Activated naive CD8-positive, alpha-beta T cell (primary cell): ENCODE measurements at regions not wholly inside any gene's neighbourhood (a gene's known extent, or its start where the extent isn't known, plus 50 kb on each side); places are given as distances from the start of the nearest gene placed in this dataset.

Source experiments
- H3K27ac Mint-ChIP-seq: one replicate; pipeline ENCODE4 v1.8.0; 2021; ENCODE audit warnings: mixed read lengths
- H3K27me3 Mint-ChIP-seq: one replicate; pipeline ENCODE4 v1.8.0; 2021; ENCODE audit warnings: mixed read lengths
- H3K36me3 Mint-ChIP-seq: one replicate; pipeline ENCODE4 v1.8.0; 2021; ENCODE audit warnings: mixed read lengths
- H3K4me1 Mint-ChIP-seq: one replicate; pipeline ENCODE4 v1.8.0; 2021; ENCODE audit warnings: low read depth, mixed read lengths
- H3K4me3 Mint-ChIP-seq: one replicate; pipeline ENCODE4 v1.8.0; 2021; ENCODE audit warnings: mild to moderate bottlenecking, mixed read lengths
- H3K9me3 Mint-ChIP-seq: one replicate; pipeline ENCODE4 v1.8.0; 2021; ENCODE audit warnings: low read depth, mixed read lengths

GRCh38 chr1:50329332-50329932, 93.8 kb downstream of the DMRTA2 start:
- peaks cover 27% of the 10 kb centered on the region for H3K27me3 Mint-ChIP-seq
- no peaks in the 10 kb centered on the region for H3K36me3 Mint-ChIP-seq
- H3K4me3 Mint-ChIP-seq, result no peak overlapping the region
- H3K9me3 Mint-ChIP-seq, result no peaks in the 10 kb centered on the region
- no peak overlapping the region for H3K27ac Mint-ChIP-seq
- peaks cover 7% of the 10 kb centered on the region for H3K4me1 Mint-ChIP-seq

GRCh38 chr1:50328552-50328951, 94.7 kb downstream of the DMRTA2 start:
- peaks cover 1% of the 10 kb centered on the region for H3K4me1 Mint-ChIP-seq
- H3K36me3 Mint-ChIP-seq, result no peaks in the 10 kb centered on the region
- H3K27me3 Mint-ChIP-seq, result peaks cover 20% of the 10 kb centered on the region
- no peak overlapping the region for H3K27ac Mint-ChIP-seq
- no peak overlapping the region for H3K4me3 Mint-ChIP-seq
- no peaks in the 10 kb centered on the region for H3K9me3 Mint-ChIP-seq

- Mint-ChIP-seq H3K4me1 (no peaks in the 10 kb centered on the region), H3K27me3 (peaks cover 7% of the 10 kb centered on the region), H3K9me3 (no peaks in the 10 kb centered on the region), H3K27ac (no peak overlapping the region), H3K4me3 (no peak overlapping the region), H3K36me3 (no peaks in the 10 kb centered on the region)
Measured at GRCh38 chr1:50326026-50326425, 97.2 kb downstream of the DMRTA2 start.

- Mint-ChIP-seq H3K27ac (no peak overlapping the region), H3K4me1 (no peaks in the 10 kb centered on the region), H3K9me3 (no peaks in the 10 kb centered on the region), H3K27me3 (peaks cover 7% of the 10 kb centered on the region), H3K36me3 (no peaks in the 10 kb centered on the region), H3K4me3 (no peak overlapping the region)
Measured at GRCh38 chr1:50322579-50322978, 100.7 kb downstream of the DMRTA2 start.

- H3K4me1 Mint-ChIP-seq, result no peaks in the 10 kb centered on the region
- no peak overlapping the region for H3K27ac Mint-ChIP-seq
- no peaks in the 10 kb centered on the region for H3K36me3 Mint-ChIP-seq
- no peak overlapping the region for H3K4me3 Mint-ChIP-seq
- H3K27me3 Mint-ChIP-seq, result peaks cover 6% of the 10 kb centered on the region
- no peaks in the 10 kb centered on the region for H3K9me3 Mint-ChIP-seq
Measured at GRCh38 chr1:50318428-50318827, 104.8 kb downstream of the DMRTA2 start.

GRCh38 chr1:50308878-50309277, 114.4 kb downstream of the DMRTA2 start:
- H3K4me1 Mint-ChIP-seq, result no peaks in the 10 kb centered on the region
- H3K4me3 Mint-ChIP-seq, result no peak overlapping the region
- no peaks in the 10 kb centered on the region for H3K9me3 Mint-ChIP-seq
- peaks cover 6% of the 10 kb centered on the region for H3K27me3 Mint-ChIP-seq
- no peaks in the 10 kb centered on the region for H3K36me3 Mint-ChIP-seq
- no peak overlapping the region for H3K27ac Mint-ChIP-seq

GRCh38 chr1:50305808-50306207, 117.4 kb downstream of the DMRTA2 start:
- no peaks in the 10 kb centered on the region for H3K4me1 Mint-ChIP-seq
- no peak overlapping the region for H3K27ac Mint-ChIP-seq
- no peaks in the 10 kb centered on the region for H3K36me3 Mint-ChIP-seq
- H3K9me3 Mint-ChIP-seq, result no peaks in the 10 kb centered on the region
- H3K4me3 Mint-ChIP-seq, result no peak overlapping the region
- H3K27me3 Mint-ChIP-seq, result peaks cover 9% of the 10 kb centered on the region

- no peak overlapping the region for H3K4me3 Mint-ChIP-seq
- no peaks in the 10 kb centered on the region for H3K9me3 Mint-ChIP-seq
- H3K36me3 Mint-ChIP-seq, result no peaks in the 10 kb centered on the region
- H3K4me1 Mint-ChIP-seq, result no peaks in the 10 kb centered on the region
- H3K27me3 Mint-ChIP-seq, result peaks cover 10% of the 10 kb centered on the region
- no peak overlapping the region for H3K27ac Mint-ChIP-seq
Measured at GRCh38 chr1:50300297-50300696, 122.9 kb downstream of the DMRTA2 start.

GRCh38 chr1:50295566-50295965, 127.7 kb downstream of the DMRTA2 start:
- Mint-ChIP-seq H3K27me3 (peaks cover 9% of the 10 kb centered on the region), H3K4me1 (no peaks in the 10 kb centered on the region), H3K4me3 (no peak overlapping the region), H3K9me3 (no peaks in the 10 kb centered on the region), H3K27ac (no peak overlapping the region), H3K36me3 (no peaks in the 10 kb centered on the region)

GRCh38 chr1:50292276-50292675, 131.0 kb downstream of the DMRTA2 start:
- Mint-ChIP-seq H3K9me3 (no peaks in the 10 kb centered on the region), H3K27me3 (peaks cover 16% of the 10 kb centered on the region), H3K4me1 (no peaks in the 10 kb centered on the region), H3K36me3 (no peaks in the 10 kb centered on the region), H3K27ac (no peak overlapping the region), H3K4me3 (no peak overlapping the region)

- H3K27ac Mint-ChIP-seq, result no peak overlapping the region
- no peaks in the 10 kb centered on the region for H3K9me3 Mint-ChIP-seq
- H3K27me3 Mint-ChIP-seq, result peaks cover 15% of the 10 kb centered on the region
- H3K36me3 Mint-ChIP-seq, result no peaks in the 10 kb centered on the region
- H3K4me3 Mint-ChIP-seq, result no peak overlapping the region
- no peaks in the 10 kb centered on the region for H3K4me1 Mint-ChIP-seq
Measured at GRCh38 chr1:50289495-50289894, 133.7 kb downstream of the DMRTA2 start.

- Mint-ChIP-seq H3K36me3 (no peaks in the 10 kb centered on the region), H3K4me3 (no peak overlapping the region), H3K27me3 (peaks cover 12% of the 10 kb centered on the region), H3K4me1 (no peaks in the 10 kb centered on the region), H3K27ac (no peak overlapping the region), H3K9me3 (no peaks in the 10 kb centered on the region)
Measured at GRCh38 chr1:50285994-50286393, 137.2 kb downstream of the DMRTA2 start.

GRCh38 chr1:50279622-50280330, 143.5 kb downstream of the DMRTA2 start:
- H3K36me3 Mint-ChIP-seq, result no peaks in the 10 kb centered on the region
- H3K9me3 Mint-ChIP-seq, result peaks cover 7% of the 10 kb centered on the region
- H3K27me3 Mint-ChIP-seq, result peaks cover 19% of the 10 kb centered on the region
- H3K4me3 Mint-ChIP-seq, result no peak overlapping the region
- H3K4me1 Mint-ChIP-seq, result no peaks in the 10 kb centered on the region
- H3K27ac Mint-ChIP-seq, result no peak overlapping the region

- Mint-ChIP-seq H3K4me3 (no peak overlapping the region), H3K27ac (no peak overlapping the region), H3K9me3 (peaks cover 7% of the 10 kb centered on the region), H3K36me3 (no peaks in the 10 kb centered on the region), H3K27me3 (peaks cover 19% of the 10 kb centered on the region), H3K4me1 (no peaks in the 10 kb centered on the region)
Measured at GRCh38 chr1:50278961-50279360, 144.3 kb downstream of the DMRTA2 start.

- H3K27me3 Mint-ChIP-seq, result peaks cover 19% of the 10 kb centered on the region
- H3K4me3 Mint-ChIP-seq, result no peak overlapping the region
- no peaks in the 10 kb centered on the region for H3K36me3 Mint-ChIP-seq
- no peak overlapping the region for H3K27ac Mint-ChIP-seq
- H3K4me1 Mint-ChIP-seq, result no peaks in the 10 kb centered on the region
- peaks cover 7% of the 10 kb centered on the region for H3K9me3 Mint-ChIP-seq
Measured at GRCh38 chr1:50278410-50278809, 144.8 kb downstream of the DMRTA2 start.

GRCh38 chr1:50275566-50275965, 147.7 kb downstream of the DMRTA2 start:
- Mint-ChIP-seq H3K36me3 (no peaks in the 10 kb centered on the region), H3K27ac (no peak overlapping the region), H3K27me3 (peaks cover 24% of the 10 kb centered on the region), H3K4me1 (no peaks in the 10 kb centered on the region), H3K9me3 (peaks cover 6% of the 10 kb centered on the region), H3K4me3 (no peak overlapping the region)
